ENCODE measurements at regions not wholly inside any gene's neighbourhood (a gene's known extent, or its start where the extent isn't known, plus 50 kb on each side); places are given as distances from the start of the nearest gene placed in this dataset.

- H3K4me3 Mint-ChIP-seq, result no peak overlapping the region
- TF ChIP-seq CTCF (IDR thresholded peaks at IDR 0.05; ENCODE audit: unreplicated experiment), result no peak
- no peaks in the 10 kb centered on the region for H3K27me3 Mint-ChIP-seq (ENCODE audit: low read depth)
- DNase-seq (ENCODE audit: low spot score in 2 of 2, unreplicated experiment in 2 of 2), result no peak
- peaks cover 7% of the 10 kb centered on the region for H3K9me3 Mint-ChIP-seq
- H3K36me3 Mint-ChIP-seq, result no peaks in the 10 kb centered on the region
- H3K27ac Mint-ChIP-seq, result no peak overlapping the region
- no peaks in the 10 kb centered on the region for H3K4me1 Mint-ChIP-seq
Observed at GRCh38 chr10:21246178-21246577, 279.3 kb downstream of the SKIDA1 start.

GRCh38 chr10:21243748-21244257 is 281.7 kb downstream of the SKIDA1 start:
- H3K4me3 Mint-ChIP-seq, result no peak overlapping the region
- peaks cover 7% of the 10 kb centered on the region for H3K4me1 Mint-ChIP-seq
- no peaks in the 10 kb centered on the region for H3K27me3 Mint-ChIP-seq (ENCODE audit: low read depth)
- DNase-seq (ENCODE audit: low spot score in 2 of 2, unreplicated experiment in 2 of 2), result no peak
- H3K9me3 Mint-ChIP-seq, result peaks cover 4% of the 10 kb centered on the region
- no peak overlapping the region for H3K27ac Mint-ChIP-seq
- no peaks in the 10 kb centered on the region for H3K36me3 Mint-ChIP-seq
- TF ChIP-seq CTCF (IDR thresholded peaks at IDR 0.05; ENCODE audit: unreplicated experiment), result no peak

GRCh38 chr10:21242915-21243314 is 282.6 kb downstream of the SKIDA1 start:
- no peak for DNase-seq (ENCODE audit: low spot score in 2 of 2, unreplicated experiment in 2 of 2)
- Mint-ChIP-seq H3K4me3 (no peak overlapping the region), H3K4me1 (peaks cover 8% of the 10 kb centered on the region), H3K27me3 (ENCODE audit: low read depth) (no peaks in the 10 kb centered on the region), H3K9me3 (peaks cover 4% of the 10 kb centered on the region), H3K27ac (no peak overlapping the region), H3K36me3 (no peaks in the 10 kb centered on the region)
- no peak for TF ChIP-seq CTCF (IDR thresholded peaks at IDR 0.05; ENCODE audit: unreplicated experiment)

GRCh38 chr10:21238717-21239116 is 286.8 kb downstream of the SKIDA1 start:
- Mint-ChIP-seq H3K4me1 (peaks cover 8% of the 10 kb centered on the region), H3K36me3 (no peaks in the 10 kb centered on the region), H3K9me3 (peaks cover 7% of the 10 kb centered on the region), H3K27me3 (ENCODE audit: low read depth) (no peaks in the 10 kb centered on the region), H3K27ac (peak overlapping the region; percentile 11), H3K4me3 (no peak overlapping the region)
- TF ChIP-seq CTCF (IDR thresholded peaks at IDR 0.05; ENCODE audit: unreplicated experiment), result no peak
- DNase-seq (ENCODE audit: low spot score in 2 of 2, unreplicated experiment in 2 of 2), result no peak

- Mint-ChIP-seq H3K27me3 (ENCODE audit: low read depth) (no peaks in the 10 kb centered on the region), H3K4me3 (no peak overlapping the region), H3K4me1 (peaks cover 8% of the 10 kb centered on the region), H3K9me3 (peaks cover 10% of the 10 kb centered on the region), H3K36me3 (no peaks in the 10 kb centered on the region), H3K27ac (no peak overlapping the region)
- TF ChIP-seq CTCF (IDR thresholded peaks at IDR 0.05; ENCODE audit: unreplicated experiment), result no peak
- no peak for DNase-seq (ENCODE audit: low spot score in 2 of 2, unreplicated experiment in 2 of 2)
Observed at GRCh38 chr10:21238044-21238443, 287.4 kb downstream of the SKIDA1 start.

- TF ChIP-seq CTCF (IDR thresholded peaks at IDR 0.05; ENCODE audit: unreplicated experiment), result no peak
- Mint-ChIP-seq H3K27me3 (ENCODE audit: low read depth) (no peaks in the 10 kb centered on the region), H3K4me1 (peaks cover 8% of the 10 kb centered on the region), H3K36me3 (peaks cover 5% of the 10 kb centered on the region), H3K27ac (no peak overlapping the region), H3K4me3 (no peak overlapping the region), H3K9me3 (peaks cover 17% of the 10 kb centered on the region)
- no peak for DNase-seq (ENCODE audit: low spot score in 2 of 2, unreplicated experiment in 2 of 2)
Observed at GRCh38 chr10:21234761-21235160, 290.7 kb downstream of the SKIDA1 start.
